KG1 (cell line): ENCODE measurements at regions not wholly inside any gene's neighbourhood (a gene's known extent, or its start where the extent isn't known, plus 50 kb on each side); places are given as distances from the start of the nearest gene placed in this dataset.

Source experiments
- DNase-seq: peaks from one replicate; lab custom pipeline; 2025; lab: John Stamatoyannopoulos, UW

- no peak for DNase-seq
Measured at GRCh38 chr20:37598100-37598543, 70.4 kb upstream of the BLCAP start.

- no peak for DNase-seq
Measured at GRCh38 chr20:37596890-37597536, 69.3 kb upstream of the BLCAP start.

GRCh38 chr20:37596168-37596567, 68.5 kb upstream of the BLCAP start:
- no peak for DNase-seq

- no peak for DNase-seq
Measured at GRCh38 chr20:37593710-37594109, 66.0 kb upstream of the BLCAP start.

GRCh38 chr20:37590938-37591490, 63.3 kb upstream of the BLCAP start:
- no peak for DNase-seq

- no peak for DNase-seq
Measured at GRCh38 chr20:37586078-37586477, 58.4 kb upstream of the BLCAP start.

GRCh38 chr20:37584238-37584807, 56.6 kb upstream of the BLCAP start:
- DNase-seq: no peak

- no peak for DNase-seq
Measured at GRCh38 chr20:37581246-37581645, 53.6 kb upstream of the BLCAP start.

- no peak for DNase-seq
Measured at GRCh38 chr20:37580069-37580468, 52.4 kb upstream of the BLCAP start.

GRCh38 chr20:37579106-37579505, 51.4 kb upstream of the BLCAP start:
- no peak for DNase-seq

- no peak for DNase-seq
Measured at GRCh38 chr20:37577981-37578380, 50.3 kb upstream of the BLCAP start.
